GM10266 (cell line): ENCODE measurements at regions not wholly inside any gene's neighbourhood (a gene's known extent, or its start where the extent isn't known, plus 50 kb on each side); places are given as distances from the start of the nearest gene placed in this dataset.

Experiments
- DNase-seq: peaks from one replicate; pipeline ENCODE4 v3.0.0; 2012; ENCODE audit errors: extremely low spot score
- TF ChIP-seq, protein P1 (sequence below): IDR thresholded peaks from 2 replicates; pipeline ENCODE4 v1.5.1; 2012; ENCODE audit warnings: mild to moderate bottlenecking, low read depth; ENCODE audit not compliant: control insufficient read depth, insufficient read depth; ENCODE audit errors: missing control alignments

DNA sequence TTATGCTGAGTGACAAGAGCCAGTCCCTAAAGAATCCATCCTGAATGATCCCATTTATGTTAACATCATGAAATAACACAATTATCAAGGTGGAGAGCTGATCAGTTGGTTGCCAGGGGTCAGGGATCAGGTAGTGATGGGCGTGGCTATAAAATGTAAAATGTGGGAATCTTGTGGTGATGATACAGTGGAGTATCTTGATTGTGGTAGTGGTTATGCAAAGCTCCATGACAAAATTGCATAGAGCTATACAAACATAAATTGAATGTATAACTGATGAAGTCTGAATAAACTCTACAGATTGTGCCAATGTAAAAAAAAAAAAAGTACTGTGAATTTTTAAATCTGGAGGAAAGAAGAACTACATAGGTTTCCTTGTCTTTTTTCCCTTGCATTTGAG lies 104.6 kb upstream of the SPATA31C2 start:
- TF ChIP-seq, protein P1, sequence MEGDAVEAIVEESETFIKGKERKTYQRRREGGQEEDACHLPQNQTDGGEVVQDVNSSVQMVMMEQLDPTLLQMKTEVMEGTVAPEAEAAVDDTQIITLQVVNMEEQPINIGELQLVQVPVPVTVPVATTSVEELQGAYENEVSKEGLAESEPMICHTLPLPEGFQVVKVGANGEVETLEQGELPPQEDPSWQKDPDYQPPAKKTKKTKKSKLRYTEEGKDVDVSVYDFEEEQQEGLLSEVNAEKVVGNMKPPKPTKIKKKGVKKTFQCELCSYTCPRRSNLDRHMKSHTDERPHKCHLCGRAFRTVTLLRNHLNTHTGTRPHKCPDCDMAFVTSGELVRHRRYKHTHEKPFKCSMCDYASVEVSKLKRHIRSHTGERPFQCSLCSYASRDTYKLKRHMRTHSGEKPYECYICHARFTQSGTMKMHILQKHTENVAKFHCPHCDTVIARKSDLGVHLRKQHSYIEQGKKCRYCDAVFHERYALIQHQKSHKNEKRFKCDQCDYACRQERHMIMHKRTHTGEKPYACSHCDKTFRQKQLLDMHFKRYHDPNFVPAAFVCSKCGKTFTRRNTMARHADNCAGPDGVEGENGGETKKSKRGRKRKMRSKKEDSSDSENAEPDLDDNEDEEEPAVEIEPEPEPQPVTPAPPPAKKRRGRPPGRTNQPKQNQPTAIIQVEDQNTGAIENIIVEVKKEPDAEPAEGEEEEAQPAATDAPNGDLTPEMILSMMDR = no peak
- DNase-seq = no peak

DNA sequence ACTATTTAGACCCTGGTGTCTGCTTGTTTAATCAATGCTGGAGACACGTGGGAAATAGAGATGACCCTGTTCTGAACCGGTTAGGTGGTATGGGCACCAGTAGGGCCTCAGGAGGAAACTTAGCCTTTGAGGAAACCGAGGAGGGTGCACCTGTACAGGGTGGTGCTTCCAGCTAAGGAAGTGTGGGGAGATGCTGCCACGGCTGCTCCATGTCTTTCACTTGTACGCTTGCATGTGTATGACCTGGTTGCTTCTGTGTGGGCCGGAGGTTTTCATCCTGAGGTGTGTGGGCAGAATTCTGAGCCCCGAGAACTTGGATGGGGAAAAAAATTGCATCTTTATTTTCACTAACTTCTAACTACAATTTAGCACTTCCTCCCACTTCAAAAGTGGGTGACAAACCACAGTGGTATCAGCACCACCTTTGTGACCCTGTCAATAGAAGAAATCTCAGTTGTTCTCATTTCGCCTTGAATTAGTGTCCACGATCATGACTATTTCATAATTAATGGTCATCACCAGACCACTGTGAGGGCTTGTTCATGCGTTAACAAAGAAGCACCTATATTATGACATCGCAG lies 99.8 kb upstream of the SPATA31C2 start:
- TF ChIP-seq, protein P1 = no peak
- no peak for DNase-seq

DNA sequence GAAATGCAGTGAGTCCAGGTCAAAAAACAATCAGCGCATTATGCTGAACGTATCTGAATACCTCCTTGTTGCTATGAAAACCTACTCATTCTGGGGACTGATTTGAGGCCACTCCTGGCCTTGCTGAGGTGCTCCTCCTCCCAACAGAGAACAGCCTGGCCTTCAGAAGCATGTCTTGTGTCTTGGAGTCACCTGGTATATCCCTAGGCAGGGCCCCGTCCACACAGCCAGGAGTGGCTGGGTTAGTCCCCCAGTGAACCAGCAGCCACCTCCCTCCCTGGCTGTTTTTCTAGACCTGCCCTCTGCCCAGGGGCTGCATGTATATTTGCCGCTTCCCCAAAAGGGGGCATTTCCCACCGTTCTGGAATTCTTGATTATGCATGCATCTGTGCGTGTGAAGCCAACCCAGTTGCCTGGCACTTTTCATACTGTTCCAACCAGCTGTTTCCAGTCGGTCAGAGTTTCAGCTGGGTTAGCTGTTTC lies 99.2 kb upstream of the SPATA31C2 start:
- DNase-seq = no peak
- TF ChIP-seq, protein P1 = no peak

DNA sequence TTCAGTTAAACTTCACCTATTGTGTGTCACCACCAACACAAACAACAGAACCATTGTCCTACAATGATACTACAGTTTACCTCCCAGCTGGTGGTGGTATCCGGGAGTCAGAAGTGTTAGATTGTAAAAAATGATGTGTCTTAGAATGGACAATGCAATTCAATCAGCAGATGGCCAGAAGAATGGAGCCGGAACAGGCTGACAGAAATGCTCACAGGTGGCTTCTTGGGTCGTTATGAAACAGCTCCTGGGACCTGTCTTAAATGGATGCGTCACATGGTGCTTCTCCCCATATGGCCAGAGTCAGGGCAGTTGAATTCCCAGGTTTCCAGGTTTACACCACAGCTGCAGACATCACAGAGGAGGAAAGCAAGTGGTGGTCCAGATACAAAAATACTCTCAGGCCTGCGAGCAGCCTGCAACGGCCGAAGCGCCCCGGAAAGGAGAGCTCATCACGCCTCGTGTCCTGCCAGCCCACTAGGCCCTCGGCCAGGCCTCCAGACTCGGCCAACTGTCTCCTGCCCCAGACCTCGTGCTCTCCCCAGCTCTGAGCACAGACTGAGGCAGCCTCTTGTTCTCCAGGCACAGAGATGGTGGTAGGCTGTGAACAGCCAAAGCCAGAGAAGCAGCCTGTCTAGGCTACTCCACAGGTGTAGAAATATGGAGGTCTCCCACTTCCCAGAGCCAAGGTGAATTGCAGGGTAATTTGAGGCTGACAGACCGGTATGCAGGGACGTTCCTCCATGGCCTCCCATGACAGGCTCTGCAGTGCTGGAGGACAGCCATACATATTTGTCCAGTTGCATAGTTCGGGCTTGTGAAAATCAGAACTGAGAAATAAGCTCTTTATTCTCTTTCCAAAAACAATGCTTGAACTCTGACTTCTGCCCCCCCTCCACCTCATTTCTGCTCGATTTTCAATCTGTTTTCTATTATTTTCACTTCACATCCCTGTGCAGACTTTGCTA lies 98.5 kb upstream of the SPATA31C2 start:
- TF ChIP-seq, protein P1 = no peak
- DNase-seq = no peak

DNA sequence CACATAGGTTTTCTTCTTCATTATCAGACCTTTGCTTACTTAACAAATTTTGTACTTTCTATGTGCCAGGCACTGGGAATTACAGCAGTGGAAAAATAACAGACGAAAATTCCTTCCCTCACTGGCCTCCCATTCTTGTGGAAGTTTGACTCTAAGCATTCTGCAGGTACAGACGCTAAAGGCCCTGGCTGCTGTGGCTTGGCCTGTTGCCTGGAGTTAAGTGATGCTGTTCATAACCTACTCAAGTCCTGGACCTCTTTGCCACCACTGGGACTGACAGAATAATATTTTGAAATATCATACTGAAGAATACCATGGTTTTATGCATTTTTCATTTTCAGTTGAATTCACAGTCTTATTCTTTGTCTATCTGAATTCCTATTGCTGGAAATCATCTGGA lies 97.3 kb upstream of the SPATA31C2 start:
- DNase-seq = no peak
- TF ChIP-seq, protein P1 = no peak

DNA sequence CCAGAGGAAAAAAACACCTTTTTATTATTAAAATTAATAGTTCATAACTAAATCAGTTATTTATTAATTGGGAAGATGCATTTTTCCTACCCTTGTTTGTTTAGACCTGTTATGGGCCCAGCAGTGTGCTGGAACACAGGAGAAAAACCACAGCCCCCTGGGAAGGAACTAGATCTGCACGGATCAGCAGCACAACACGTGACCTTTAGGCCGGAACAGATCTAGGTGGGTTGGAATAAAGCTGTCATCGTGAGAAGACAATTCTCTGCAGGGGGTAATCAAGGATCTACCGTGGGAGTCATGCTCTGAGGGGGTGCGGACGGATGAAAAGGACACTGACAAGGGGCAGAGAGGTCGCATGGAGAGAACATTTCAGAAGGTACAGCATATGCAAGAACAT lies 95.8 kb upstream of the SPATA31C2 start:
- no peak for DNase-seq
- TF ChIP-seq, protein P1 = no peak

DNA sequence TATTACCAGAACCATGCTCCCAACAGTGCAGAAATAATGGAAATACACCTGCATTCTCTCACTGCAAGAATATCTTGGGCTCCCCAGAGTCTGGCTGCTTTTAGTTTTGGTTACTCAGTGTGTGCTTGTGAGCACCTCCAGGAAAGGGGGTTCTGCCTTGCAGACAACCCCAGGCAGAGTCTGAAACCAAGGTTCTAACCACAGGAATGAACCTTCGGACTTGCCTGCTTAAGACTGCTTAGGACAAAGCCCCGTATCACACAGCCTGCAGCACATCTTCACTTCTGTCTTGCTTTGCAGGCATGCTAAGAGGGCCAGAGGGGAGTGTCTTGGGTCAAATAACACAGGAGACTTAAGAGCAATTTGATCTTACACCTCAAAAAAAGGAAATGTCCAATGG lies 94.8 kb upstream of the SPATA31C2 start:
- TF ChIP-seq, protein P1 = no peak
- no peak for DNase-seq
